ENCODE measurements at regions not wholly inside any gene's neighbourhood (a gene's known extent, or its start where the extent isn't known, plus 50 kb on each side); places are given as distances from the start of the nearest gene placed in this dataset.
A peak's percentile ranks its signal among the peaks of the same experiment; 100 is the strongest.

DNA sequence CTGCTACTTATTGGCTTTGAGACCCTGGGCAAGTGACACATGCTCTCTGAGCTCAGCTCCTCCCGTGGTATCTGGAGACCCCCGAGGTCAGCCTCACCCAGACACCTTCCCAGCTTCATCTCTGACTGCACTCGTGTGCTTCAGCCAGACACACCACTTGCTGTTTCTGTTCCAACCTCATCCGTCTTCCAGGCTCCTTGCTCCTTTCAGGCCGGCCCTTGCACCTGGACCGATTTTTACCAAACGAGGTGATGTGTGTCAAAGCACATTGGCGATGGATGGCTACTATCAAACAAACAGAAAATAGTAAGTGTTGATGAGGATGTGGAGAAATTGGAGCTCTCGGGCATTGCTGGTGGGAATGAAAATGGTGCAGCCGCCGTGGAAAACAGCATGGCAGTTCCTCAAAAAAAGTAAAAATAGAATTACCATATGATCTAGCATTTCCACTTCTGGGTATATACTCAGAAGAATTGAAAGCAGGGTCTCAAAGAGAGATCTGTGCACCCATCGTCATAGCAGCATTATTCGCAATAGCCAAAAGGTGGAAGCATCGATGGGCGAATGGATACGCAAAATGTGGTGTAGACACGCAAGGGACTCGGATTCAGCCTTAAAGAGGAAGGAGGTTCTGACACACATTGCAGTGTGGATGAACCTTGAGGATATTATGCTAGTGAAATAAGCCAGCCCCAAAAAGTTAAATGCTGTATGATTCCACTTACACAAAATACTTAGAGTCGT lies 96.1 kb upstream of the IER5L start:
- DNase-seq, result no peak

DNA sequence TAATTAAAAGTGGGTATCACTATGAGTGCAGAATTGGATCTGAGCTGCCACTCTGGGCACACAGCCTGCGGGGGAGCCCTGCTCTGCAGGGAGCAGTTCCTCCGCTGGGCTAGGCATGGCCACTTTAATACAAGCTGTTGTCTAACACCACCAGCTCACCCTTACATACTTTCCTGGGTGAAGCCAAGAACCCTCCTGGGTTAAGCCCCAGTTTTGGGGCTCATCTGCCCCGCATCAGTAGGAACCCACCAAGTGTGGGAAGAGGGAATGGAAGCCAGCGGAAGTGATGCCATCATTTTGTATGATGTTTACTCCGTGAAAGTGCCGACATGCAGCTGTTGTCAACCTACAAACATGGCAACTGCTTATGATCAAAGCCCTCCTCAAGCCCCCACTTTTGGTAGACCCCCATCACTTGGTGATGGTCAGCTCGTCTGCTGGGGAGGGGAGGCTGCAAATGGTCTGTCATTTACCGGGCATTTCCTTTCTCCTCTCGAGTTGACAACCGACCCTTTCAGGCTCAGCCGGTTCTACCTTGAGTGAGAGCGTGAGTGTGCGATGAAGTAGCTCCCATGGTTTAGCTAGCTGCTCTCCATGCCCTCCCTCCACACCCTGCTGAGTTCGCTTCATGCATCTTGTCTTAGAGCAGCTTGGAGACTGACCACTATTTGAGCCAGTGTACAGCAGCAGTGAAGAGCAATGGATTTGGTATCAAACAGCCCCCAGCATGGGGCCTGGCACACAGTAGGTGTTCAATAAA lies 95.3 kb upstream of the IER5L start:
- no peak for DNase-seq

- DNase-seq, result no peak
Measured at GRCh38 chr9:129272348-129273025, 94.4 kb upstream of the IER5L start.

DNA sequence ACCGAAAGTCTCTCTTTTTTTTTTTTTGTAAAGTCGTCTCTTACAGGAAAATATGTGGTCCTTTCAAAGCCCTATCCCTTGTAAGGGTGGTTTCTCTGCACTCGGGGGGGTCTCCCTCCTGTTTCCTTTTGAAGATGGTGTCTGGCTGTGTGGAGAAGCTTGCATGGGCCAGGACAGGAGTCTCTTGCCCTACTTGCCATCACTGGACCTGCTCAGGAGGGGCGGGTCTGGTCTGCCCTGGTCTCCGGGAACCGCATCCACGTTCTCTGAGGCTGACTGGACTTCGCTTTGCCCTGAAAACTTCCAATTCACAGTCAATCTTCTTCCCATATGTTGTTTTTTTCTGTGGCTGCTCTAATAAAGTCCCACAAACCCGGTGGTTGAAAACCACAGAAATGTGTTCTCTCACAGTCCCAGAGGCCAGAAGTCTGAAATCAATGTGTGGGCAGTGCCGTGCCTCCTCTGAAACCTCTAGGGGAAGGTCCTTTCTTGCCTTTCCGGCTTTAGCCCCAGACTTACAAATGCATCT lies 92.9 kb upstream of the IER5L start:
- peak; percentile 16 for DNase-seq

- DNase-seq, result peak; percentile 77
Measured at GRCh38 chr9:129270205-129270604, 92.1 kb upstream of the IER5L start.

DNA sequence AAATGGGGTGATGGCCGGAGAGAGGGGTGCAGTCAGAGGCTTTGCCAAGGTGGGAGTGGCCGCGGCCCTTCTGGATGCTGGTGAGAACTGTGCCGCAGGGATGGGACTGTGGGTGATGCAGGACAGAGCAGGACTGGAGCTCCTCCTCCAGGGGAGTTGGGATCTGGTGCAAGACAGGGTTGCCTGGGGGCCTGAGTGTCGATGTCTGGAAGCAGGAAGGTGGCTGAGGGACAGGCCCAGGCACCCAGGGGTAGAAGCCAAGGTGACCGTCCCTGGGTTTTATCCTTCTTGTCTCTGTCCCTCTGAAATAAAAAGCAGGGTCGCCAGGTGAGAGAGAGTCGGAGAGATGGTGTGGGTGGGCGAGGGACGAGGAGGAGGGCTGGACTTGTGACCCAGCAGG lies 89.1 kb upstream of the IER5L start:
- DNase-seq, result no peak

GRCh38 chr9:129266536-129266935 lies 88.5 kb upstream of the IER5L start:
- no peak for DNase-seq

GRCh38 chr9:129264388-129264787 lies 86.3 kb upstream of the IER5L start:
- DNase-seq, result no peak

- no peak for DNase-seq
Measured at GRCh38 chr9:129263836-129264235, 85.8 kb upstream of the IER5L start.

- no peak for DNase-seq
Measured at GRCh38 chr9:129262261-129262660, 84.2 kb upstream of the IER5L start.

GRCh38 chr9:129259375-129259774 lies 81.3 kb upstream of the IER5L start:
- no peak for DNase-seq

GRCh38 chr9:129258823-129259301 lies 80.8 kb upstream of the IER5L start:
- DNase-seq, result no peak

DNA sequence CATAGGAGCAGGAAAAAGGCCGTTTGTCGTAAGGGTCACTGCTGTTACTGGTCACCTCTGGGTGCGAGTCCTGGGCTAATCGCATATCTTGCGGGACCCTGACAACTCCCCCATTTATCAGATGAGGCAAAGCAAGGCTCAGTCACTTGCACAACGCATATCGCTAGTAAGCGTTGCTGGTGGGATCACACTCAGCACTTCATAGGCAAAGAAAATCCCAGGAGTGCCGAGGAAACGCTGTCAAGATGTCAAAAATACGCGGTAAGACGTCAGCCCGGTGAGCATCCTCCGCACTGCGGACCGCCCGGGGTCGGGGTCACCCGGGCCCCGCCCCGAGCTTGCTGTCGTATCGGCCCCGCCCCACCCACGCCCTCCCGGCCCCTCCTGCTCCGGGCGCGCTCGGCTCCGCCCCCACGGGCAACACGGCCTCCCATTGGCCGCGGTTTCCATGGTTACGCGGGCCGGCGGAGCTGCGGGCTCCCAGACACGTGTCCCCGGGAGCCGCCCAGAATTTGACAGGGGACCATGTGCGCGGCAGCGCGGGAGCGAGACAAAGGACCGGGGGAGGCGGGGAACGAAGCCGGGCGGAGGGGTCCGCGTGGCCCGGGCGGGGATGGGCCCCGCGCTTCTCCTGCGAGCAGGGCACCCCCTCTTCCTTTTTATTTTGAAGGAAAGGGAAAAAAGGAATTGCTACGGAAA lies 80.2 kb upstream of the IER5L start:
- peak; percentile 88 for DNase-seq

- no peak for DNase-seq
Measured at GRCh38 chr9:129256959-129257713, 79.1 kb upstream of the IER5L start.

DNA sequence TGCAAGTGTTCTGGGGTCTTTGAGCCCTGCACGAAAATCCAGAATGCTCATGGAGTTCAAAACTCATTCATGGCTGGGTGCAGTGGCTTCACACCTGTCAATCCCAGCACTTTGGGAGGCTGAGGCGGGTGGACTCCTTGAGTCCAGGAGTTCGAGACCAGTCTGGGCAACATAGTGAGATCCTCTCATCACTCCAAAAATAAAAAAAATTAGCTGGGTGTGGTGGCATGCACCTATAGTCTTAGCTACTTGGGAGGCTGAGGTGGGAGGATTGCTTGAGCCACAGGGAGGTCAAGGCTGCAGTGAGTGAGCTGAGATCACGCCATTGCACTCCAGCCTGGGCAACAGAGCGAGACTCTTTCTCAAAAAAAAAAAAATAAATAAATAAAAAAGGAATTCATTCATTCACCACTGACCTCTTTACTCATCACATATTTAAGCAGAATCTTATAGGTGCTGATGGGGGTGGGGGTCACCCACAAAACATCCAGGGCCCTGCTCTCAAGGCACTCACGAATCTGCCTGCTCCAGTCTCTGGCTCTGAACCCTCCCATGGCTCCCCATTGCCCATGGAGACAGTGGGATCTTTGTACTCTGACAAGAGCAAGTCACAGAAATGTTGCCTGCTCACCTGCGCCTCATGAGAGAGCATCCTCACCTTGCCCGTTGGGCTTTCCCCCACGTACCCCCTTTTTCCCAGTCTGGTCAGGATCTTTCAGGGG lies 76.7 kb upstream of the IER5L start:
- no peak for DNase-seq

- DNase-seq, result no peak
Measured at GRCh38 chr9:129253803-129254381, 75.8 kb upstream of the IER5L start.

DNA sequence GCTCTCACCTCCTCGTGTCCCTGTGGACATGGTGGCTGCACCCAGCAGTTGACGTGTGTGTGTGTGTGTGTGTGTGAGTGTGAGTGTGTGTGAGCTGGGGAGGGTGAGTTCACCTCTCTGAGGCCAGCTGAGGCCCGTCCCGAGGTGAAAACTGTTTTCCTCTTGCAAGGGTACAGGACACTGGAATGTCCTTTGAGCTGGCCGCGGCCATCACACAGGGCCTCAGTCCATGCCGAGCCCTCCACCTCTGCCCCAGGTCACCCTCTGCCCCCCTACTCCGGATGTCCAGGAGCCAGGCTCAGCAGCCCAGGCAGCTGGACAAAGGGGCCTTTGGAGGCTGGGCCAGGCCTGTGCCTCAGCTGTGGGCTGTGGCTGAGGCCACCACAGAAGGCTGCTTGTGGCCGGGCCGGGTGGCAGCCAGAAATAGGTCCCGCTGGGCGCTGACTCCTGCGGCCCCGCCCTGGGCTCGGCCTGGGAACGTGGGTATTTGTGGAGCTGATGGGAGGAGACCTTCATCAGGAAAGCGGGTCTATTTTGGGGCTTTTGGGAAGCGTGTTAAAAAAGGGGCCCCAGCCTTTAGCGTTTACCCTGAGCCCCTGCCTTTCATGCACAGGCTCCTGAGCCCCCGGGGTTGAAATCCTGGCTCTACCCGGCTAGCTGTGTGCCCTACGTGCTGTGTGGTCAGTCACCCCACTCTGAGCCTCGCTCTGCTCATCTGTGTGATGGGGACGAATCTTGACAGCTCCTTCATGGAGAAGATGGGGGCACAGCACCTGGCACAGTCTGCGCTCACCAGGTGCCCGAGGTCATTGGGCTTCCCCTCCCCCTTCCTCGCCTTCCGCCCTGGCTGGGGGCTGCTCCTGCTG lies 75.1 kb upstream of the IER5L start:
- no peak for DNase-seq

- DNase-seq, result no peak
Measured at GRCh38 chr9:129250786-129251185, 72.7 kb upstream of the IER5L start.

GRCh38 chr9:129247285-129248153 lies 69.5 kb upstream of the IER5L start:
- no peak for DNase-seq

All from activated CD4-positive, alpha-beta T cell treated with anti-CD3 and anti-CD28 coated beads, Interleukin-2, amount 50 U/mL, for 16 hours (primary cell).